ENCODE measurements at regions not wholly inside any gene's neighbourhood (a gene's known extent, or its start where the extent isn't known, plus 50 kb on each side); places are given as distances from the start of the nearest gene placed in this dataset.
"Not testable (repeated sequence)": the region's sequence is repeated elsewhere in the genome, so short reads cannot be mapped to it uniquely, and the experiment has no call there.

GRCh38 chr15:79154483-79155135 lies 64.0 kb upstream of the RASGRF1 start:
- no peak for DNase-seq

- DNase-seq: not testable (repeated sequence)
Measured at GRCh38 chr15:79144290-79144689, 53.7 kb upstream of the RASGRF1 start.

GRCh38 chr15:79140846-79141570 lies 50.4 kb upstream of the RASGRF1 start:
- no peak for DNase-seq
